Mammary epithelial cell (primary cell): ENCODE measurements at regions not wholly inside any gene's neighbourhood (a gene's known extent, or its start where the extent isn't known, plus 50 kb on each side); places are given as distances from the start of the nearest gene placed in this dataset.

Experiments used
- EZH2 ChIP-seq: IDR thresholded peaks from 2 replicates; pipeline ENCODE4 v1.6.1; 2012; ENCODE audit warnings: low read length, inconsistent platforms, borderline replicate concordance
- TF ChIP-seq, protein P1 (sequence below), 2 donors: IDR thresholded peaks in 1 of 2; conservative IDR thresholded peaks in 1 of 2; 2 replicates each; pipeline ENCODE4 v1.5.1; 2011 to 2012; ENCODE audit warnings: inconsistent platforms in 2 of 2, low read length in 2 of 2, mild to moderate bottlenecking in 2 of 2, control low read depth in 1 of 2, low read depth in 1 of 2; ENCODE audit not compliant: insufficient read depth in 1 of 2; ENCODE audit errors: extremely low read depth in 1 of 2

DNA sequence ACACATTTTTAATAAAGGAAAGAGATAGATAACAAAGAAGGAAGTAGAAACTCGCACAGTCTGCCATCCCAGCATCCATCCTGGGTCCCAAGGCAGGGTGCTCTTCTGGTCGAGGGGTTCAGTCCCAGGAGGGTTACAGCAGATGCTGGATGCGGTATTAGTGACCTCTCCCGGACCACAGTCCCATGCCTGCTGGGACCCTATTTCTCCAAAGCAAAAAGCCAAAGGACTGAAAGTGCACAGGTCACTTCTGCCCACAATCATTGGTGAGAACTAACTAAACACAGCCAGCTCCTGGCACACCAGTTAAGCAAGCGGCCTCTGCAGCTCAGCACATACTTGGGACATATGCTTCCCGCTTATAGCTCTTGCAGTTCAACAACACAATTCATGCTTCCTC, 96.1 kb upstream of the HABP2 start:
- TF ChIP-seq, protein P1, sequence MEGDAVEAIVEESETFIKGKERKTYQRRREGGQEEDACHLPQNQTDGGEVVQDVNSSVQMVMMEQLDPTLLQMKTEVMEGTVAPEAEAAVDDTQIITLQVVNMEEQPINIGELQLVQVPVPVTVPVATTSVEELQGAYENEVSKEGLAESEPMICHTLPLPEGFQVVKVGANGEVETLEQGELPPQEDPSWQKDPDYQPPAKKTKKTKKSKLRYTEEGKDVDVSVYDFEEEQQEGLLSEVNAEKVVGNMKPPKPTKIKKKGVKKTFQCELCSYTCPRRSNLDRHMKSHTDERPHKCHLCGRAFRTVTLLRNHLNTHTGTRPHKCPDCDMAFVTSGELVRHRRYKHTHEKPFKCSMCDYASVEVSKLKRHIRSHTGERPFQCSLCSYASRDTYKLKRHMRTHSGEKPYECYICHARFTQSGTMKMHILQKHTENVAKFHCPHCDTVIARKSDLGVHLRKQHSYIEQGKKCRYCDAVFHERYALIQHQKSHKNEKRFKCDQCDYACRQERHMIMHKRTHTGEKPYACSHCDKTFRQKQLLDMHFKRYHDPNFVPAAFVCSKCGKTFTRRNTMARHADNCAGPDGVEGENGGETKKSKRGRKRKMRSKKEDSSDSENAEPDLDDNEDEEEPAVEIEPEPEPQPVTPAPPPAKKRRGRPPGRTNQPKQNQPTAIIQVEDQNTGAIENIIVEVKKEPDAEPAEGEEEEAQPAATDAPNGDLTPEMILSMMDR (conservative IDR thresholded peaks at IDR 0.05 in 1 of 2, IDR thresholded peaks at IDR 0.05 in 1 of 2; ENCODE audit: extremely low read depth in 1 of 2, insufficient read depth in 1 of 2, low read depth in 1 of 2, low read length in 2 of 2), result no peak
- no peak for TF ChIP-seq EZH2
